Neural cell (in vitro differentiated cells): ENCODE measurements at regions not wholly inside any gene's neighbourhood (a gene's known extent, or its start where the extent isn't known, plus 50 kb on each side); places are given as distances from the start of the nearest gene placed in this dataset.

ENCODE experiments used
- H2AFZ ChIP-seq: fragments of 200-600, 300-800 bp; sonication (generic), shearing (Covaris generic); 2 replicates; pipeline ENCODE4 v1.6.0; 2014; ENCODE audit warnings: low read depth, mild to moderate bottlenecking, antibody characterized with exemption, low read length, moderate library complexity
- H3F3A ChIP-seq: fragments of 200-600 bp; shearing (Covaris generic); 2 replicates; pipeline ENCODE4 v1.6.1; 2016; ENCODE audit warnings: mild to moderate bottlenecking, moderate library complexity, mixed read lengths, antibody characterized with exemption, low read length; ENCODE audit not compliant: insufficient read depth, poor library complexity, severe bottlenecking
- H3K27ac ChIP-seq: fragments of 200-600, 300-800 bp; sonication (generic), shearing (Covaris generic); 2 replicates; pipeline ENCODE4 v1.5.1; 2014; ENCODE audit warnings: mild to moderate bottlenecking, low read length, moderate library complexity
- H3K27me3 ChIP-seq: fragments of 300-800, 200-600 bp; sonication (generic), shearing (Covaris generic); 2 replicates; pipeline ENCODE4 v1.6.0; 2014; ENCODE audit warnings: mild to moderate bottlenecking, low read depth, low read length, moderate library complexity; ENCODE audit not compliant: insufficient read depth
- H3K36me3 ChIP-seq: fragments of 300-800, 200-600 bp; sonication (generic), shearing (Covaris generic); 2 replicates; pipeline ENCODE4 v1.5.1; 2014; ENCODE audit warnings: mild to moderate bottlenecking, antibody characterized with exemption, low read length, moderate library complexity; ENCODE audit not compliant: insufficient read depth
- H3K4me2 ChIP-seq: fragments of 300-800, 200-600 bp; sonication (generic), shearing (Covaris generic); 2 replicates; pipeline ENCODE4 v1.6.0; 2014; ENCODE audit warnings: mild to moderate bottlenecking, low read length
- H3K4me3 ChIP-seq: fragments of 300-800, 200-600 bp; sonication (generic), shearing (Covaris generic); 2 replicates; pipeline ENCODE4 v1.5.1; 2014; ENCODE audit warnings: mild to moderate bottlenecking, low read length, moderate library complexity
- H3K79me2 ChIP-seq: fragments of 200-600 bp; shearing (Covaris generic); replicated peaks from 2 replicates; pipeline ENCODE4 v1.6.0; 2014; ENCODE audit warnings: mild to moderate bottlenecking, low read length, moderate library complexity; ENCODE audit not compliant: insufficient read depth
- H3K9ac ChIP-seq: fragments of 300-800, 200-600 bp; sonication (generic), shearing (Covaris generic); 2 replicates; pipeline ENCODE4 v1.6.1; 2016; ENCODE audit warnings: mild to moderate bottlenecking, low read length, mixed read lengths
- H3K9me2 ChIP-seq: fragments of 200-600 bp; shearing (Covaris generic); 2 replicates; pipeline ENCODE4 v1.6.1; 2016; ENCODE audit warnings: mild to moderate bottlenecking, low read length, mixed read lengths; ENCODE audit not compliant: insufficient read depth
- H3K9me3 ChIP-seq: fragments of 200-600, 300-800 bp; sonication (generic), shearing (Covaris generic); 2 replicates; pipeline ENCODE4 v1.6.1; 2016; ENCODE audit warnings: mild to moderate bottlenecking, mixed run types, low read length, moderate library complexity, mixed read lengths
- H4K20me1 ChIP-seq: fragments of 200-600 bp; shearing (Covaris generic); 2 replicates; pipeline ENCODE4 v1.6.1; 2016; ENCODE audit warnings: mild to moderate bottlenecking, mixed run types; ENCODE audit not compliant: insufficient read depth
- EP300 ChIP-seq: fragments of 450-650 bp; conservative IDR thresholded peaks from 2 replicates; pipeline ENCODE4 v1.6.1; 2014; ENCODE audit warnings: antibody characterized with exemption, mild to moderate bottlenecking, moderate library complexity; ENCODE audit not compliant: poor library complexity, severe bottlenecking
- EZH2 ChIP-seq: fragments of 200-600, 300-800 bp; shearing (Covaris generic), sonication (generic); IDR thresholded peaks from 2 replicates; pipeline ENCODE4 v1.6.1; 2014; ENCODE audit warnings: antibody characterized with exemption, low read length, borderline replicate concordance, mild to moderate bottlenecking; ENCODE audit not compliant: insufficient read depth, poor library complexity, severe bottlenecking
- MXI1 ChIP-seq: fragments of 450-650 bp; conservative IDR thresholded peaks from 2 replicates; pipeline ENCODE4 v1.6.1; 2014; ENCODE audit warnings: antibody characterized with exemption, mild to moderate bottlenecking; ENCODE audit not compliant: poor library complexity, severe bottlenecking
- POLR2AphosphoS5 ChIP-seq: IDR thresholded peaks from 2 replicates; pipeline ENCODE4 v1.6.1; 2012
- RAD21 ChIP-seq: fragments of 450-650 bp; conservative IDR thresholded peaks from 2 replicates; pipeline ENCODE4 v1.6.1; 2014; ENCODE audit warnings: antibody characterized with exemption, mild to moderate bottlenecking, moderate library complexity
- SMC3 ChIP-seq: fragments of 450-650 bp; conservative IDR thresholded peaks from 2 replicates; pipeline ENCODE4 v1.6.1; 2014; ENCODE audit warnings: antibody characterized with exemption, mild to moderate bottlenecking, moderate library complexity; ENCODE audit not compliant: poor library complexity
- TAF1 ChIP-seq: IDR thresholded peaks from 2 replicates; pipeline ENCODE4 v1.6.1; 2012; ENCODE audit warnings: low read depth
- TF ChIP-seq, protein P1 (sequence below): fragments of 450-650 bp; IDR thresholded peaks from 2 replicates; pipeline ENCODE4 v1.5.1; 2014; ENCODE audit warnings: antibody characterized with exemption, mild to moderate bottlenecking, moderate library complexity; ENCODE audit not compliant: poor library complexity, severe bottlenecking
- TF ChIP-seq, protein P2 (sequence below): IDR thresholded peaks from 2 replicates; pipeline ENCODE4 v1.6.1; 2012; ENCODE audit warnings: borderline replicate concordance

GRCh38 chr13:109521719-109522118, 264.7 kb downstream of the IRS2 start:
- no peaks in the 10 kb centered on the region for H3K9me3 ChIP-seq
- H3K4me3 ChIP-seq, result no peak overlapping the region
- H4K20me1 ChIP-seq, result no peaks in the 10 kb centered on the region
- TF ChIP-seq, protein P1, sequence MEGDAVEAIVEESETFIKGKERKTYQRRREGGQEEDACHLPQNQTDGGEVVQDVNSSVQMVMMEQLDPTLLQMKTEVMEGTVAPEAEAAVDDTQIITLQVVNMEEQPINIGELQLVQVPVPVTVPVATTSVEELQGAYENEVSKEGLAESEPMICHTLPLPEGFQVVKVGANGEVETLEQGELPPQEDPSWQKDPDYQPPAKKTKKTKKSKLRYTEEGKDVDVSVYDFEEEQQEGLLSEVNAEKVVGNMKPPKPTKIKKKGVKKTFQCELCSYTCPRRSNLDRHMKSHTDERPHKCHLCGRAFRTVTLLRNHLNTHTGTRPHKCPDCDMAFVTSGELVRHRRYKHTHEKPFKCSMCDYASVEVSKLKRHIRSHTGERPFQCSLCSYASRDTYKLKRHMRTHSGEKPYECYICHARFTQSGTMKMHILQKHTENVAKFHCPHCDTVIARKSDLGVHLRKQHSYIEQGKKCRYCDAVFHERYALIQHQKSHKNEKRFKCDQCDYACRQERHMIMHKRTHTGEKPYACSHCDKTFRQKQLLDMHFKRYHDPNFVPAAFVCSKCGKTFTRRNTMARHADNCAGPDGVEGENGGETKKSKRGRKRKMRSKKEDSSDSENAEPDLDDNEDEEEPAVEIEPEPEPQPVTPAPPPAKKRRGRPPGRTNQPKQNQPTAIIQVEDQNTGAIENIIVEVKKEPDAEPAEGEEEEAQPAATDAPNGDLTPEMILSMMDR, result no peak
- no peak for TF ChIP-seq SMC3
- TF ChIP-seq EP300, result no peak
- no peak for TF ChIP-seq EZH2
- no peak for TF ChIP-seq MXI1
- TF ChIP-seq, protein P2, sequence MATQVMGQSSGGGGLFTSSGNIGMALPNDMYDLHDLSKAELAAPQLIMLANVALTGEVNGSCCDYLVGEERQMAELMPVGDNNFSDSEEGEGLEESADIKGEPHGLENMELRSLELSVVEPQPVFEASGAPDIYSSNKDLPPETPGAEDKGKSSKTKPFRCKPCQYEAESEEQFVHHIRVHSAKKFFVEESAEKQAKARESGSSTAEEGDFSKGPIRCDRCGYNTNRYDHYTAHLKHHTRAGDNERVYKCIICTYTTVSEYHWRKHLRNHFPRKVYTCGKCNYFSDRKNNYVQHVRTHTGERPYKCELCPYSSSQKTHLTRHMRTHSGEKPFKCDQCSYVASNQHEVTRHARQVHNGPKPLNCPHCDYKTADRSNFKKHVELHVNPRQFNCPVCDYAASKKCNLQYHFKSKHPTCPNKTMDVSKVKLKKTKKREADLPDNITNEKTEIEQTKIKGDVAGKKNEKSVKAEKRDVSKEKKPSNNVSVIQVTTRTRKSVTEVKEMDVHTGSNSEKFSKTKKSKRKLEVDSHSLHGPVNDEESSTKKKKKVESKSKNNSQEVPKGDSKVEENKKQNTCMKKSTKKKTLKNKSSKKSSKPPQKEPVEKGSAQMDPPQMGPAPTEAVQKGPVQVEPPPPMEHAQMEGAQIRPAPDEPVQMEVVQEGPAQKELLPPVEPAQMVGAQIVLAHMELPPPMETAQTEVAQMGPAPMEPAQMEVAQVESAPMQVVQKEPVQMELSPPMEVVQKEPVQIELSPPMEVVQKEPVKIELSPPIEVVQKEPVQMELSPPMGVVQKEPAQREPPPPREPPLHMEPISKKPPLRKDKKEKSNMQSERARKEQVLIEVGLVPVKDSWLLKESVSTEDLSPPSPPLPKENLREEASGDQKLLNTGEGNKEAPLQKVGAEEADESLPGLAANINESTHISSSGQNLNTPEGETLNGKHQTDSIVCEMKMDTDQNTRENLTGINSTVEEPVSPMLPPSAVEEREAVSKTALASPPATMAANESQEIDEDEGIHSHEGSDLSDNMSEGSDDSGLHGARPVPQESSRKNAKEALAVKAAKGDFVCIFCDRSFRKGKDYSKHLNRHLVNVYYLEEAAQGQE, result no peak
- TF ChIP-seq POLR2AphosphoS5, result no peak
- no peak for TF ChIP-seq TAF1
- TF ChIP-seq RAD21, result no peak
- H3K9ac ChIP-seq, result no peak overlapping the region
- no peak overlapping the region for H3K27ac ChIP-seq
- no peak overlapping the region for H2AFZ ChIP-seq
- H3K27me3 ChIP-seq, result no peaks in the 10 kb centered on the region
- no peaks in the 10 kb centered on the region for H3K36me3 ChIP-seq
- no peaks in the 10 kb centered on the region for H3K79me2 ChIP-seq
- no peaks in the 10 kb centered on the region for H3F3A ChIP-seq
- H3K4me2 ChIP-seq, result no peak overlapping the region
- no peaks in the 10 kb centered on the region for H3K9me2 ChIP-seq

- Histone ChIP-seq H3K9me3 (no peaks in the 10 kb centered on the region), H3K27me3 (no peaks in the 10 kb centered on the region), H3K9me2 (no peaks in the 10 kb centered on the region), H3K36me3 (no peaks in the 10 kb centered on the region), H3K79me2 (no peaks in the 10 kb centered on the region), H3K9ac (no peak overlapping the region), H3K4me2 (no peak overlapping the region), H3K4me3 (no peak overlapping the region), H2AFZ (no peak overlapping the region), H3F3A (no peaks in the 10 kb centered on the region), H4K20me1 (no peaks in the 10 kb centered on the region), H3K27ac (no peak overlapping the region)
- no peak for TF ChIP-seq RAD21
- TF ChIP-seq, protein P1, result no peak
- TF ChIP-seq, protein P2, result no peak
Measured at GRCh38 chr13:109517517-109517916, 268.9 kb downstream of the IRS2 start.
